ENCODE measurements at regions not wholly inside any gene's neighbourhood (a gene's known extent, or its start where the extent isn't known, plus 50 kb on each side); places are given as distances from the start of the nearest gene placed in this dataset.

GRCh38 chr13:112132142-112132541, 65.2 kb downstream of the SOX1 start:
- DNase-seq (ENCODE audit: low spot score) = no peak
- Histone ChIP-seq H3K27me3 (peaks cover 20% of the 10 kb centered on the region), H3K27ac (no peak overlapping the region), H4K20me1 (ENCODE audit: insufficient read depth, poor library complexity, severe bottlenecking) (no peaks in the 10 kb centered on the region), H3K9me3 (ENCODE audit: low read depth) (no peaks in the 10 kb centered on the region), H3K4me1 (ENCODE audit: insufficient read depth) (no peaks in the 10 kb centered on the region), H3K36me3 (replicated peaks; ENCODE audit: insufficient read depth, low read depth) (no peaks in the 10 kb centered on the region), H3K4me2 (no peak overlapping the region), H3K79me2 (no peaks in the 10 kb centered on the region), H2AFZ (no peak overlapping the region), H3K9me2 (replicated peaks; ENCODE audit: insufficient read depth) (no peaks in the 10 kb centered on the region), H3K4me3 (no peak overlapping the region)
- no peak for TF ChIP-seq EZH2phosphoT487 (IDR thresholded peaks at IDR 0.05; ENCODE audit: low read depth, severe bottlenecking, unreplicated experiment)
- TF ChIP-seq EZH2 (IDR thresholded peaks at IDR 0.05; ENCODE audit: borderline replicate concordance) = no peak
- TF ChIP-seq CTCF (IDR thresholded peaks at IDR 0.05; ENCODE audit: poor library complexity) = no peak
- 91% methylated on average over 17 of the region's 17 CpGs for WGBS (ENCODE audit: low lambda C conversion rate, missing lambda C conversion rate)

- DNase-seq (ENCODE audit: low spot score) = no peak
- no peak overlapping the region for H2AFZ ChIP-seq
- TF ChIP-seq EZH2phosphoT487 (IDR thresholded peaks at IDR 0.05; ENCODE audit: low read depth, severe bottlenecking, unreplicated experiment) (no peak), CTCF (IDR thresholded peaks at IDR 0.05; ENCODE audit: poor library complexity) (no peak), EZH2 (IDR thresholded peaks at IDR 0.05; ENCODE audit: borderline replicate concordance) (no peak)
- WGBS (ENCODE audit: low lambda C conversion rate, missing lambda C conversion rate) = 89% methylated on average over 9 of the region's 9 CpGs
- H3K27me3 ChIP-seq = peaks cover 20% of the 10 kb centered on the region
- no peaks in the 10 kb centered on the region for H4K20me1 ChIP-seq (ENCODE audit: insufficient read depth, poor library complexity, severe bottlenecking)
- no peaks in the 10 kb centered on the region for H3K4me1 ChIP-seq (ENCODE audit: insufficient read depth)
- no peak overlapping the region for H3K4me3 ChIP-seq
- no peaks in the 10 kb centered on the region for H3K79me2 ChIP-seq
- H3K9me3 ChIP-seq (ENCODE audit: low read depth) = no peaks in the 10 kb centered on the region
- H3K27ac ChIP-seq = no peak overlapping the region
- no peaks in the 10 kb centered on the region for H3K9me2 ChIP-seq (replicated peaks; ENCODE audit: insufficient read depth)
- no peak overlapping the region for H3K4me2 ChIP-seq
- H3K36me3 ChIP-seq (replicated peaks; ENCODE audit: insufficient read depth, low read depth) = no peaks in the 10 kb centered on the region
These were observed 65.7 kb downstream of the SOX1 start for GRCh38 chr13:112132619-112133018.

- Histone ChIP-seq H3K27ac (no peak overlapping the region), H3K79me2 (no peaks in the 10 kb centered on the region), H3K4me3 (no peak overlapping the region), H3K36me3 (replicated peaks; ENCODE audit: insufficient read depth, low read depth) (no peaks in the 10 kb centered on the region), H2AFZ (no peak overlapping the region), H3K9me3 (ENCODE audit: low read depth) (no peaks in the 10 kb centered on the region), H3K4me1 (ENCODE audit: insufficient read depth) (no peaks in the 10 kb centered on the region), H3K4me2 (no peak overlapping the region), H3K27me3 (peaks cover 24% of the 10 kb centered on the region), H3K9me2 (replicated peaks; ENCODE audit: insufficient read depth) (no peaks in the 10 kb centered on the region), H4K20me1 (ENCODE audit: insufficient read depth, poor library complexity, severe bottlenecking) (no peaks in the 10 kb centered on the region)
- TF ChIP-seq CTCF (IDR thresholded peaks at IDR 0.05; ENCODE audit: poor library complexity) (no peak), EZH2phosphoT487 (IDR thresholded peaks at IDR 0.05; ENCODE audit: low read depth, severe bottlenecking, unreplicated experiment) (no peak), EZH2 (IDR thresholded peaks at IDR 0.05; ENCODE audit: borderline replicate concordance) (no peak)
- 75% methylated on average over 26 of the region's 26 CpGs for WGBS (ENCODE audit: low lambda C conversion rate, missing lambda C conversion rate)
- no peak for DNase-seq (ENCODE audit: low spot score)
These were observed 66.8 kb downstream of the SOX1 start for GRCh38 chr13:112133499-112134390.
